Fibroblast of peridontal ligament (primary cell): ENCODE measurements at regions not wholly inside any gene's neighbourhood (a gene's known extent, or its start where the extent isn't known, plus 50 kb on each side); places are given as distances from the start of the nearest gene placed in this dataset.
A peak's percentile ranks its signal among the peaks of the same experiment; 100 is the strongest.

ENCODE experiments used
- DNase-seq: peaks from one replicate; pipeline ENCODE4 v3.0.0-alpha.2; 2010; ENCODE audit errors: extremely low read depth

GRCh38 chr17:70646673-70647072, 477.3 kb downstream of the KCNJ2 start:
- DNase-seq, result no peak

GRCh38 chr17:70648166-70648565, 478.8 kb downstream of the KCNJ2 start:
- DNase-seq, result no peak

- DNase-seq, result no peak
These were observed 484.5 kb downstream of the KCNJ2 start for GRCh38 chr17:70653850-70654249.

DNA sequence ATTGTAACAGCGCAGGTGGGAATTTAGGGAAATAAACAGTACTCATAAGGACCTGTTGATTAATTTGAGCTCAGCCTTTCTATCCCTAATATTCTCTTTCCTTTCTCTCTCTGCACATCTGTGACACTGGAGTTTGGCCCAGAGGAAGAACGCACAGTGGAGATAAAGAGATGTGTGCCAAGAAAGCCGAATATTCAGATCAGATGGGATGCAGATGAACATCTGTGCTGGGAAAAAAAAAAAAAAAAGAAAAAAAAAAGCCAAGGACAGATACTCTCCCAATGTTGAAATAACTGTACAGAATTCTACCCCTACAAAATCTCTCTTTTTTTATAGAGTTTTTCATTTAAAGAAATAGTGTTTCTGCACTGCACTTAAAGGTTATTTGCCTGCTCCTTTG, 485.4 kb downstream of the KCNJ2 start:
- DNase-seq, result no peak

DNA sequence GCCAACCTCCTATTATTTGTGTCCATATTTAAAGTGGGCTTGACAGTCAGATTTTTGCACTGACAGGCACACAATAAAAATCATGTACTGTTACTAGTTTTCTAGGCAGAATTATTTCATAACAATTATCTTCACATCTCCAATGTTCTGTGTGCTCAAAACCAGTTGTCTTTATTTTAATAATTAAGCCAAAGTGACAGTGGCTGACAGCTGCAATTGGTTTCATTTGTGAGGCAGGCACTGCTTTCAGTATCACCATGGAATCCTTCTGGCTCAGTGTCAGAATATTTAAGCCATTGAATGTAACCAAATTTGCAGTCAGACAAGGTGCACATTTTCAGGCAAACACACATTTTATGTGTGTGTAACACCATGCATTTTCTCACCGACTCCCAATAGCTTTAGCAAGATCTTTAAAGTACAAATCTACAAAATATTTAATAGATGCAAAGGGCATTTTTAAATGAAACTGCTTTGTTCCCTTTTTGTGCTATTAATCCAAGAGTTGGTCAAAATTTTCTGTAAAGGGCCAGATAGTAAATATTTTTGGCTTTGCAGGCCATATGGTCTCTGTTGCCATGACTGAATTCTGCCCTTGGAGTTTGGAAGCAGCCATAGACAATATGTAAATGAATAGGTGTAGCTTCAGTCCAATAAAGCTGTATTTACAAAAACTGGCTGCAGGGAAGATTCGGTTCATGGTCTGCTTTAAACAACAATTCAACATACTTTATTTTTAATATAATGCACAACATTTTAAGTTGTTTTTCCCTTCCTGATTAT, 486.0 kb downstream of the KCNJ2 start:
- no peak for DNase-seq

DNA sequence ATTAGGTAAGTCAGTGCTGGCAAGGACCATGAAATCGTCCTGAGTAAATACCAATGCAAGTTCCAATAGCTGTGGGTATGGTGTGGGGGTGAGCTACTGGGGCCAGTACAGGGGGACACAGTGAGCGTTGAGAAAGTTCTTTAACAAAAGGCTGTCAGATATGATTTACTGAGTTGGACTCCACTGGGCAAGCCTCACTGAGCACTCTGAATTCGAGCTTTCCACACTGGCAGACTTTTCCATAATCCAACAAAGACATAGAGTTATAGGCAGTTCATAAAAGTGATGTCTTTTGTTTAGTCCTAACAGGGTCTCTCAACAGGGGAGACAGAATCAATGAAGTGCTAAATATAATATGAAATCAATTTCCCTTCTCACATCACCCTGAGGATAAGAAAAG, 489.0 kb downstream of the KCNJ2 start:
- no peak for DNase-seq

DNA sequence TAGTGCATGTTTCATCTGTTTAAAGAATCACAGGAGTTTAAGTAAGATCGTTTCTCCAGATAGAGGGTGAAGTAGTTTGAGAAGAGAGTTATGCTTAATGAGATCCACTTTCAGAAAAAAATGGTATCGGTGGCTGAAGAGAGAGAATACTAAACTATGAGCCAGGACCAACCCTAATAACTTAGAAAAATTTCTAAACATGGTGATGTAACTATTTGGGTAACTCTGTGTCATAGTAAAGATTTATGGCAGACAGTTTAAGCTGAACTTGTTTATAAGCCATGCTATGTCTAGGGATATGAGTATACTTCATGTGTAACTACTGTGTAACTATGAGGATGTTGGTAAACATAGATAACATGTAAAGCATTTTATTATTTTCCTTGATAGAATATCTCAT, 489.5 kb downstream of the KCNJ2 start:
- DNase-seq, result no peak

- DNase-seq, result peak; percentile 53
These were observed 492.2 kb downstream of the KCNJ2 start for GRCh38 chr17:70661342-70662222.

DNA sequence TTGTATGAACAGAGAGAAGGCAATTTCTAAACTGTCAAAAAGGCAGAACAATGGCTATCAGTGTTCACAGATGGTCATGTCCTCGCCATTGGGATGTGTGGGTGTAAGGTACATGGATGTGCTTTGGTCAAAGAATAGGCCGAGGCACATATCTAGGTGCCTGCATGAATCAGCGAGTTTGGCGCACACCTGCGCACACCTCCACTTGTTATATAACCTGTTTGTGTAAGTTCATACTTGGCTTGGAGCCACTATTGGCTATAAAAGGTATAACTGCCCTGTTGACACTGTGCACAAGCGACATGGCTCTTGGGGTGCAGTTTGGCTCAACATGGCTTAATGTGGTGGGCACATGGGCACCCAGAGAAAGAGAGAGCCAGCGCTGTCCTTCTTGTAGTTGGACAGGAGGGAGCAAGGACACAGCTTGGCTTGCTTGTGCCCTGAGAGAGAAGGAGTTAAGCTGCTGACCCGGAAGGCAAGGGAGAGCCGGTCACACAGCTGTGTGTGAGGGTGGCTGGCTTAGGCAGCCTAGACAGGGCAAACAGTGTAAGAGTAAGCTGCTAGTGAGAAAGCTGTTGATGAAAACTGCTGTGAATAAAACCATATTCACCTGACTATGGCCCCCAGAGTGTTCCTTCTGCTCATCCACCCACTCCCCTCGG, 499.1 kb downstream of the KCNJ2 start:
- DNase-seq, result no peak

GRCh38 chr17:70668938-70669778, 499.8 kb downstream of the KCNJ2 start:
- DNase-seq, result no peak

- no peak for DNase-seq
These were observed 504.7 kb downstream of the KCNJ2 start for GRCh38 chr17:70674061-70674460.

DNA sequence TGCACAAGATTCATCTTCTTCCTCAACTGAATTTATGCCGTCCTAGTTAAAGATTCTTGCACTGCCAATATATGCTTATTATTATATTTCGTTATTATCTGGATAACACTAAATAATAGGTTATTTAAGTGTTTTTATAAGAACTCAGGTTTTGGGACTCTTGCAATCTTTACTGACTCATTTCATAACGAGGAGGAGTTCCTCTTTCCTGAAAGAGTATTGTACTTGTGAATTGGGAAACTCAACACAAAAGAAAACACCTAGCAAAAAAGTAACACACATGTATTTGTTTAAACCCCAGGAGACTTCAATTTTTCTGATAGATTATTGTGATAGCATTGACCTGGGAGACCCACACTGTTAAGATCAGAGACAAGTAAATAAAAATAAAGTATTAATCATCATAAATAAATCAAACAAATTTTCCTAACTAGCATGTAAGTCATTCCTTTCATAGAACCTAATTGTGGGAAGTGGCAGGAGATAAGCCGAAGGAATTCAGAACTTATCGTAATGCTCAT, 505.8 kb downstream of the KCNJ2 start:
- DNase-seq, result no peak

GRCh38 chr17:70677783-70678647, 508.7 kb downstream of the KCNJ2 start:
- no peak for DNase-seq

GRCh38 chr17:70678889-70679288, 509.6 kb downstream of the KCNJ2 start:
- no peak for DNase-seq

DNA sequence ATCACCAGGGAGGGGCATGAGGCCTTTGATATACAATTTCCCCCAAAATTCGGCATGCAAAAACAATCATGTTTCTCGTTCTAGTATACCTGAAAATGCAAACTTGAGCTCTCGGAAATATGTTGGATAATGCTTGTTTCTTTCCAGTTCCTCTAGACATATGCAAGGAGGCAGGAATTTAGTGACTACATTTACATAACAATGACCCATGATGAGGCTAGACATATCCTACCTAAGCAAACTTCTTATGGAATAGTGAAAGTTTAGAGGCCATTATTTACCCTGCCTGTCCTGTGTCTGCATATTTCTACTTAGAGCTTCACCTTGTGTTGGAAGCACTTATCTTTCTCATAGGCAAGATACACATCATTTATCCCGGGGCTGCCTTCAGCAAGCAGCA, 514.6 kb downstream of the KCNJ2 start:
- no peak for DNase-seq

- DNase-seq, result no peak
These were observed 518.1 kb downstream of the KCNJ2 start for GRCh38 chr17:70687421-70687820.

DNA sequence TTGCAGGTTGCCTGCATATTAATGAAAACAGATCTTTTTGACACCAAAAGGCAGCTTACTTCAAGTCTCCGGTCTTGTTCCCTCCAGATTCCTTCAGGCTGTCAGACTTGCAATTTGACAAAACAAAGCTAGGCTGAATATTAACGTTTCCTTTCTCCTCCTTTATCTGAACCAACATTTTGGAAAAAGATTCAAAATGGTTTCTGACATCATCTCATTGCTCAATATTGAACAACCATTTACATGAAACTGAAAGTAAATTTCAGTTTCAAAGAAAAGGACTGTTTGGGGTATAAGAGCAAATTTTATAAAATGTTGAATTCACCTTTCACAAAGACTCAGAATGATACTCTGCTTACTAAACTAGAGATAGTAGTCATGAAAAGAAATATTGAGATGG, 521.8 kb downstream of the KCNJ2 start:
- DNase-seq, result peak; percentile 25

DNA sequence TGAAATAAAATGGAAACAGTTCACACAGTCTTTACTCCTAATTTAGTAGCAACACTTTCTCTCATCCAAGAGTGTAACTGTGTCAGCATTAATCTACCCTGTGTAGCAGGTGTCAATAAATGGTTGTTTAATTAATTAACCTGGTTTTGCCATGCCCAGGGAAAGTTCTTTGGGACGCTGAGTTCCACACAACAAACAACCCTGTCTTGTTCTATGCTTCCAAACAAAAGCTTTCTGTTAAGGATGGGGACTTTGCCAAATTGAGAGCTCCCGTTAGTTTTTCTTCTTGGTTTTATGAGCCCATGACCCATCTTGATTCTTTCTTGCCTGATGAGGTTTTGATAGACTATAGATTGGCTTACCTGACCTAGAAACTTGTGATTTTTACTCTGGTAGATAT, 530.1 kb downstream of the KCNJ2 start:
- DNase-seq, result no peak

DNA sequence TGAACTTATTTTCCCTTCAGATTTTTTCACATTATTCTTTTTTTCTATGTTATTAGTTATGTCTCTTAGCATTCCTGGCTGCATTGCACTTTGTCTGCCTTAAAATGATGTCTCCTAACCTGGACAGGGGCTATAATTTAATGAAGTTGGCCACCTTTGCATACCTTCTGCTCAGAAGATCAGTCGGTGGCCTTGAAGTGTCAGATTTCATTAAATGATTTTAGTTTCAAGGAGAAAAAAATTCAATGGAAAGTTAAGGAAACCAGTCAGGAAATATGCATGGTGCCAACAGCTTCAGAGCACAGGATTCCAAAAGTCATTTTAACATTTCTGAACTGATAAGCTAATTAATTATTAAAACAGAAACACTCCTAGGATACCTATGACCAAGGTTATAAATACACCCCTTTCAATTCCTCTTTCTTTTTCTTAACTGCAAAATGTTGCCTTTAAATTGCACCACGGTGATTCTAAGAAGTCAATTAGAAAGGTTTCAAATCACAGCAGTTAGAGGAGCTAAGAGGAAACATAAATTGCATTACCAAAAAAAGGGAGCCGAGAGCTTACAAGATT, 533.4 kb downstream of the KCNJ2 start:
- DNase-seq, result no peak

- no peak for DNase-seq
These were observed 540.3 kb downstream of the KCNJ2 start for GRCh38 chr17:70709596-70709995.
